CD4-positive, alpha-beta T cell treated with Interleukin-12 subunit alpha and Interleukin-12 subunit beta, for 1 hour (primary cell): ENCODE measurements at regions not wholly inside any gene's neighbourhood (a gene's known extent, or its start where the extent isn't known, plus 50 kb on each side); places are given as distances from the start of the nearest gene placed in this dataset.
"Not testable (repeated sequence)": the region's sequence is repeated elsewhere in the genome, so short reads cannot be mapped to it uniquely, and the experiment has no call there.

ENCODE experiments used
- DNase-seq: peaks from one replicate; pipeline ENCODE4 v3.0.0-alpha.2; 2020

DNA sequence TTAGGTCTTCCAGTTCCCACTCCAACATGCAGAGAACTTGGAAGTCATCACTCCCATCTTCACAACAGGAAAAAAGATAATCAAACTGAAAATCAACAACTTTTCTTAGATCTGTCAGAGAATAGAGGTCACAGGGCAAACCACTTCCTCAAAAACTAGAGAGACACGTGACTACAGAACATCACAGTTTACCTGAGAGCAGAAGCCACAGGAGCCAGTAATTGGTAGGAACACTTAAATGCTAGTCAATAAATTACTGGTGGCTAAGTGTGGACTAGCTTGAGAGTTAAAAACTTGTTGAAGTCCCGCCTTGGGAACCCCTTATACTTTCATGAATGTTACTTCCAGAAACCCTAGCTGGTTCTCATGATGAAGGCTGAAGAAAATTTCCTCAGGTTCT lies 81.1 kb downstream of the THSD1 start:
- DNase-seq, result not testable (repeated sequence)

DNA sequence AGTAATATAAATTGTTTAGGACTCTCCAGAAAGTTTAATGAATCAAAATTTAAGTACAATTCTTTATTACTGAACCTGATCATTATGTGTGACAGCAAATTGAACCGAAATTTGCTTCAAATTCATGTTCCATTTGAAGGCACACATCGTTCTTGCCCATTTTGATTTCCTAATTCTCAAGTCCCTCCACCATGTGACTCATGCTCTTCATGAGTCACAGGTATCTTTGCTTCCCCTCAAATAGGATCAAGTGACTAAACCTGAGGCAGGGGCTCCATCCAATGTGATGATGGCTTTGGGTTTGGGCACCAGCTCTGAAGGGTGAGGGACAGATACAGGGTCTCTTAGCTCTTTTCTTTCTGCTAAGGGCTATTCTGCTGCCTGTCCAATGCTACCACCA lies 86.1 kb downstream of the THSD1 start:
- DNase-seq, result no peak

DNA sequence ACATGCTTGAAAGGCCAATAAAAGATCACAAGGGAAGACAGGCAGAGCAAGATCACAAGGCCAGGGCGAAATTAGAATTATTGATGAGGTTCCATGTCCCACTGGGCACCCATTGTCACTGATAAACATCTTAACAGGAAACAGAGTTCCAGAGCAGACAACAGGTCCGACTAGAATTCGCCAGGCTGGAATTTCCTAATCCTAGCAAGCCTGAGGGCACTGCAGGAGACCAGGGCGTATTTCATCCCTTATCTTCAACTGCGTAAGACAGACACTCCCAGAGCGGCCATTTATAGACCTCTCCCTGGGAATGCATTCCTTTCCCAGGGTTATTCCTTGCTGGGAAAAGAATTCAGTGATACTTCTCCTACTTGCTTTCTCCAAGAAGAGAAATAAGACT lies 96.1 kb downstream of the THSD1 start:
- DNase-seq, result not testable (repeated sequence)

DNA sequence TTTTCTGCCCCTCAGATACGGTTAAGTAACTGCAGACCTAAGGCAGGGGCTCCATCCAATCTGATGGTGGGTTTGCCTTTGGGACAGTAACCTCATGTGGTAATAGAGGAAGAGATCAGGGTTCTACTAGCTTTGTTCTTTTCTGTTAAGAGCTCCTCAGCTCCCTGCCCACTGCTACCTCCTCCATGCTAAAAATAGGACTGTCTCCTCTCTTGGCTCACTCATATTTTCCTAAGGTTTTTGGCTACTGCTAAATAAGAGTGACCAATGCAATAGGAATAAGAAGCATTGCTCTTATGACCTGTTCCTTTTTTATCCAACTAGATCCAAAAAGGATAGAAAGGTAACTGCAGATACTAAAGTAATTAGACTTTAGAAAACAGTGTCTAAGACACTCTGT lies 99.6 kb downstream of the THSD1 start:
- not testable (repeated sequence) for DNase-seq

DNA sequence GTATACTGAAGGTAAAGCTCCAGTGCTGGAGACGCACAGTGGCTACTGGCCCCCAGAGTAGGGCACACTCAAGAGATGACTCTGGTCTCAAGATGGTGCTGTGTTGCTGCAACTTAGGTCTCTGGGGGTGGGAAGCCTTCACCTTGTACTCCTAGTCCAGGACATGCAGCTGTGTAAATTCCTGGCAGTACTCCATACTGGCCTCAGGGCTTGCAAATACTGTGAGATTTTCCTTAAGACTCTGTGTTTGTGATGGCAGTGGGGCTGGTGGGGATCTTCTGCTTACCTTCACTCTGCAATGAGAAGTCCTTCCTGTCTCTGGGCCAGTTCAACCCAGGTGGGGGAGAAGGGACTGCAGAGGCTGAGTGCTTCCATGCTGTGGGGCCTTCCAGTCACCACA lies 102.9 kb downstream of the THSD1 start:
- not testable (repeated sequence) for DNase-seq

DNA sequence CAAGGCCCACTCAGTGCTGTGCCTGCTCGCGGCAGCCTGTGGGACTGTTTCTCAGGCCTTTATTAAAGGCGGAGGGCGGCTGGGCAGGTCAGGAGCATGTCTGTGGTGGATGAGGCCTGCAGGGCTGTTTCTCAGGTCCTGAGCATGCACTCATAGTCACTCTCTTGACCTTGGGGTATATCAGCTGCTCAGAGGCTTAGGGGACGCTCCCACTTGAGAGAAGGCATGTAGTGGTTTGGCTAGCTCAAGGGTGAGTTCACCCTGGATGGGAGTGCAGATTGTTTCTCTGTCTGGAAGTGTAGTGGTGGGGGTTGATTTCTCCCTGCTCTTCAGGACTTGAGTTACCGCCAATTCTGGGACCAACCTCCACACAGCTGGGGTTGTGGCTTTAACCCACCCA lies 103.3 kb downstream of the THSD1 start:
- not testable (repeated sequence) for DNase-seq

DNA sequence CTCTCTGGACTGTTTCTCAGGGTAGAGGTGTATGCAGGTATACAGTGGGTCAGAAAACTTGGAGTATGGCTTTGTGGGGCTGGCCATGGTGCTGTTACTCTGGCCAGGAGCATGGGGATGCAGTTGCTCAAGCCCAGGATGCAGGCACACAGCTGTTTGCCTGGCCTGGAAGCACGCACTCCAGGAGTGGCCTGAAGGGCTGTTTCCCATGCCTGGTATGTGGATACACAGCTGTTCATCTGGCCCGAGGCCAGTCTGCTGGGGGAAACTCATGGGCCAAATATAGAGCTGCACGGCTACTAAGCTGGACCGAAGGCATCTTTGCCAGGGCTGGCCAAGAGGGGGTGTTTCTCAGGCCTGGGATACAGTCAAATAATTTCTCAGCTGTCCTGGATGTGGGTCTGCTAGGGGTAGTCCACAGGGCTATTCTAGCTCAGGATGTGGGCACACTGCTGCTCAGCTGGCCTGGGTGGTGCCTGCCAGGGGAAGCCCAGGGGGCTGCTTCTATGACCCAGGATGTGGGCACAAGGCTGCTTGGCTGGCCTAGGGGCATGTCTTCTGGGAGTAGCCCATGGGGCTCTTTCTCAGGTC lies 104.1 kb downstream of the THSD1 start:
- DNase-seq, result not testable (repeated sequence)

DNA sequence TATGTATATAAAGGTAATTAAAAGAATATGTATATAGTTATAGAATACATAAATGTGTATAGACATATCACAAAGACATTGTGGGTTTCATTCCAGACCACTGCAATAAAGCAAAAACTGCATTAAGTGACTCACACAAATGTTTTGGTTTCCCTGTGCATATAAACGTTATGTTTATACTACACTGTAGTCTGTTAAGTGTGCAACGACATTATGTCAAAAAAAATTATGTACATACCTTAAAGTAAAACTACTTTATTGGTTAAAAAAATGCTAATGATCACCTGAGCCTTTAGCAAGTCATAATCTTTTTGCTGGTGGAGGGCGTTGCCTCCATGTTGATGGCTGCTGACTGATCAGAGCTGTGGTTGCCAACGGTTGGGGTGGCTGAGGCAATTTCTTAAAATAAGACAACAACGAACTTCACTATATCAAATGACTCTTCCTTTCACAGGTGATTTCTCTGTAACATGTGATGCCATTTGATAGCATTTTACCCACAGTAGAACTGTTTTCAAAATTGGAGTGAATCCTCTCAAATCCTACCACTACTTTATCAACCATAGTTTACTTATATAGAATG lies 107.8 kb downstream of the THSD1 start:
- not testable (repeated sequence) for DNase-seq

DNA sequence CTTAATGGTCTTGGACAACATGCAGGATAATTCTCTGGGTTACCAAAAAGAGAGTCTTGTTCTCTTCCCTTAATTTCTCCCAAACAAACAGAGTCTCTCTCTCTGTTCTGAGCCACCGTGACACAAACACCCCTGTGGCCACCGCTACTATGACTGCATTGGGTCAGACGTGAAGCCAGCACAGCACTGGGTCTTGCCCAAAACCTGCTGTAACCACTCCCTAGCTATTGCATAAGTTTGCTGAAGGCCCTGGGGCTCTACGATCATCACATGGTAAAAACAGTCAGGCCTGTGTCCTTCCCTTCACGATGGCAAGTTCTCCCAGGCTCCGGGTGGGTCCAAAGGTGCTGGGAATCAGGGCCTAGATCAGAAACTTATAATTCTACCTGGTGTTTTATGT lies 117.1 kb downstream of the THSD1 start:
- not testable (repeated sequence) for DNase-seq

DNA sequence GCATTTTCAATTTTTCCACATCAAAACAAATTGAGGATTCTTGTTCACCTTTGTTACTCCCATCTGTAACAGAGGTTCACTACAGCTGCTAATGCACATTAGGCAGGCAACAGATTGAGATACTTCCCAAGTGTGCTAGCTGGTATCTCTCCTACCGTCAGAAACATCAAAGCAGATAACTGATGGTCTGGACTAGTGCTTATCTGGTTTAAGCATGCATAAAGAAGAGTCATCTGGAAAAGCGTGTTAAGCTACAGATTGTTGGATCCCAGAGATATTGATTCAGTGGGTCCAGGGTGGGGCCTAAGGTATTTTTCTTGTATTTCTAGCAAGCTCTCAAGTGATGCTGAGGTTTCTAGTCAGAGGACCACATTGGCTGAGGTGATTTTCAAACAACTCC lies 122.0 kb upstream of the NEK3 start:
- DNase-seq, result not testable (repeated sequence)

DNA sequence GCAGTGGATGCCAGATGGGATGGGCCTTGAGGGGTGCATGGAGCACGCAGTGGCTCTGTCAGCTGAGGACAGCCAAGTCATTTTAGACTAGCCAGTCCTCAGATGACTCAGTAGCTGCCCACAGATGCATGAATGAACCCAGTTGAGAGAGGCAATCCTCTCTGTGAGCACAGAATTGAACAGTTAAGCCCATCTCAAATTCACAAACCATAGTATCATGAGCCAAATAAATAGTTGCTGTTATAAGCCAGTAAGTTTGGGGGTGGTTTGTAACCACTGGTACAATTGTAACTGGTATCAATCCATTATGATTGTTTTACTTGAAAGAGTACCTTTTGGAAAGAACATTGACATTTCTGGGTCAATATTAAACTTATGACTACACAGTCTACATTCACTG lies 120.0 kb upstream of the NEK3 start:
- not testable (repeated sequence) for DNase-seq

DNA sequence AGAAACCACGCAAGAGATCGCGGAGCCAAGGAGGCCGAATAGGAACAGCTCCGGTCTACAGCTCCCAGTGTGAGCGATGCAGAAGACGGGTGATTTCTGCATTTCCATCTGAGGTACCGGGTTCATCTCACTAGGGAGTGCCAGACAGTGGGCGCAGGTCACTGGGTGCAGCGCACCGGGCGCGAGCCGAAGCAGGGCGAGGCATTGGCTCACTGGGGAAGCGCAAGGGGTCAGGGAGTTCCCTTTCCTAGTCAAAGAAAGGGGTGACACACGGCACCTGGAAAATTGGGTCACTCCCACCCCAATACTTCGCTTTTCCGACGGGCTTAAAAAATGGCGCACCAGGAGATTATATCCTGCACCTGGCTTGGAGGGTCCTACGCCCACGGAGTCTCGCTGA lies 94.9 kb upstream of the NEK3 start:
- not testable (repeated sequence) for DNase-seq

DNA sequence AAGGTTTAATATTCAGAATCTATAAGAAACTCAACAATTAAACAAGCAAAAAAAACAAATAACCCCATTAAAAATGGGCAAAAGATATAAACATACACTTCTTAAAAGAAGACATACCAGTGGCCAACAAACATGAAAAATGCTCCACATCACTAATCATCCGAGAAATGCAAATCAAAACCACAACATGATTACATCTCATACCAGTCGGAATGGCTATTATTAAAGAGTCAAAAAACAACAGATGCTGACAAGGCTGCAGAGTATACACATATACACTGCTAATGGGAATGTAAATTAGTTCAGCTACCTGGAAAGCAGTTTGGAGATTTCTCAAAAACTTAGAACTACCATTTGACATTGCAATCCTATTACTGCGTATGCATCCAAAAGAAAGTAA lies 81.4 kb upstream of the NEK3 start:
- not testable (repeated sequence) for DNase-seq

DNA sequence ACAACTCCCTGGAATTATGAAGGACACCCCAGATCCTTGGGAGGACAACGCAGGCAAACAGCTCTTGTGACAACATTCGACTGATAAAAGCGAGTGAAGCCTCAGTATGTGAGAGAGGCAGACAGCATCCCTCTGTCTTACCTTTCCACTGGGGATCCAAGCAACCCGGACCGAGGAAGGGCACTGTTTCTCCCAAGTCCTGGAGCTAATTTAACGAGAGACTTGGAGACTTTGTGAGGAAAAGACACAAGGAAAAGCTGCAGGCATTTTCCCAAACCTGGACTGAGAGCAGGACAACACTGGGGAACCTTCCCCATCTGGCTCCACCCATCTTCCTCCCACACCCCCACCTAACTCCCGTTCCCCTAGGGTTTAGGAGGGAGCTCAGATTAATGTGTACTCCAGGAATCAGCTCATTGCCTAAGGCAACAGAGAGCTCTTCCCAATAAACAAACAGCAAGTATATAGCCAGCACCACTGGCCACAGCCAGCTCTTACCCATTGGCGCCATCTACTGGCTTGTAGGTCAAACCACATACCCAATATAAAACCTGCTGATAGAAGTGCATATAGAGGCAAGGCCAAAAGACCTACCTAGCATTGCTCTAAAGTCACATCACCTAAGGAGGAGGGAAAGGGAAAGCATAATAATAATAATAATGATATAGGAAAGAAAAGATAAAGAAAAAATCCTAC lies 76.7 kb upstream of the NEK3 start:
- peak; percentile 64 for DNase-seq

DNA sequence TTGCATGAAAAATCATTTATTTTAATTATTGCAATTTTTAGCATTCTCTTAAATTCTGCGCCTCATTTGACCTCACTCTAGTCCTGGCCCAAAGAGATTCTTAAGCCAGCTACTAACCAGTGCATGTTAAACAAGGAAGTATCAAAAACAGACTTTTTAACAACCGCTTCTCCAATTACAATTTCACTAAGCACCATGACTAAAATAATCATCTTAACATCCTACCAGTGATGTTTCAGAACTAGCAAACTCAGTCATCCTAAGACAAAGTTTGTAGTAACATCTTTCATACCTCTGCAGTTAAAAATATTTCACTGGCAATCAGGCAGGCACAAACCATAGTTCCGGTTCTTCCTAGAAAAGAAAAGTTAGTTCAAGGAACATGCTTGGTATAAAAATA lies 75.5 kb upstream of the NEK3 start:
- DNase-seq, result not testable (repeated sequence)

DNA sequence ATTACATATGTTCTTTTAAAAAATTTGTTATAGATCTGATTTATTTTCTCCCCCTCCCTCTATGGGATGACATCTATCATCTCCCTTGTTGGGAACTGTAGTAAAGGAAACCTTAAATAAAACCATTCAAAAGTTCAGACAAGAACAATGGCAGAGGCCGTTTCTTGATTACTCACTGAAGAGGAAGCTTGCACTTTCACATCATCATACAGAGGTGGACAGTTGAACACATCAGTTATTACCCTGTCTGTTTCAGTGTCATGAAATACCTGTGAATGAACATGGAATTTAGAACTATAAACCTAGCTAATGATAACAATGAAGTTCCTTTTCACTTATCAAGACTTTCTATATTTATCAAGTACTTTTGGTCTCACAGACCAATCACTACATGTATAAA lies 63.7 kb upstream of the NEK3 start:
- not testable (repeated sequence) for DNase-seq

DNA sequence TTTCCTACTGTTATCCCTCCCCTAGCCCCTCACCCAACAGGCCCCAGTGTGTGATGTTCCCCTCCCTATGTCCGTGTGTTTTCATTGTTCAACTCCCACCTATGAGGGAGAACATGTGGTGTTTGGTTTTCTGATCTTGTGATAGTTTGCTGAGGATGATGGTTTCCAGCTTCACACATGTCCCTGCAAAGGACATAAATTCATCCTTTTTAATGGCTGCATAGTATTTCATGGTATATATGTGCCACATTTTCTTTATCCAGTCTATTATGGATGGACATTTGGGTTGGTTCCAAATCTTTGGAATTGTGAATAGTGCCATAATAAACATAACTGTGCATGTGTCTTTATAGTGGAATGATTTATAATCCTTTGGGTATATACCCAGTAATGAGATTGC lies 54.5 kb upstream of the NEK3 start:
- DNase-seq, result not testable (repeated sequence)

DNA sequence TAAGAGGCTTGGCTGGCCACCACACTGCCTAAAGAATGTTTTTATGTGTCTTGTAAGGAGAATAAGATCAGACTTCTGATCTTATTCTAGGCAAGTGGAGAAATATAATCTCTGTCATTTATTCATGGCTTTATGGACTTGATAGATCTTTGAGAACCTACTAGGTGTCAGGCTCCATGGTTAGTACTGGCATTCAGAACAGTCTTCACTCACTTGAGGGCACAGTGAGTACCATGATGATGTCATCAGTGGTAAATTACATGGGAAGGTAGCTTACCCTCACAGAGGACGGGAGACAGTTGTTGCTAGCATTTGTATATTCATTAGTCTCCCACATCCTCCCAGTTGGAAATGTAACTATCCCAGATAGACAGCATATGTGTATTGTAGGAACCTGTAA lies 53.5 kb upstream of the NEK3 start:
- not testable (repeated sequence) for DNase-seq

DNA sequence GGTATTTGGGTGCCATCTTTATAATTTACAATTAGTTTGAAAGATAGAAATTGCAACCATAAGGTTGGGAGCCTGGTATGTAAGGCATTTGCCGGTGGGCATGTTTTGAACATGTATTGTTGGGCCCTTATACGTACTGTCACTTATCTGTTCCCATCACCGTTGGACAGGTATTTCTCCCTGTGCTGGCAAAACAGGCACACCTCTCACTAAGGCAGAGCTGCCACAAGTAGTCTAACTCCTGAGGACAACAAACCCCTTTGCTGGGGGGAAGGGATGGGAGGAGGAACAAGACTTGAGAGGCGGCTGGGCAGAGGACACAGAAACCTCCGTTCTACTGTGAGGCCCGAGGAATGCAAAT lies 52.0 kb upstream of the NEK3 start:
- DNase-seq, result not testable (repeated sequence)

DNA sequence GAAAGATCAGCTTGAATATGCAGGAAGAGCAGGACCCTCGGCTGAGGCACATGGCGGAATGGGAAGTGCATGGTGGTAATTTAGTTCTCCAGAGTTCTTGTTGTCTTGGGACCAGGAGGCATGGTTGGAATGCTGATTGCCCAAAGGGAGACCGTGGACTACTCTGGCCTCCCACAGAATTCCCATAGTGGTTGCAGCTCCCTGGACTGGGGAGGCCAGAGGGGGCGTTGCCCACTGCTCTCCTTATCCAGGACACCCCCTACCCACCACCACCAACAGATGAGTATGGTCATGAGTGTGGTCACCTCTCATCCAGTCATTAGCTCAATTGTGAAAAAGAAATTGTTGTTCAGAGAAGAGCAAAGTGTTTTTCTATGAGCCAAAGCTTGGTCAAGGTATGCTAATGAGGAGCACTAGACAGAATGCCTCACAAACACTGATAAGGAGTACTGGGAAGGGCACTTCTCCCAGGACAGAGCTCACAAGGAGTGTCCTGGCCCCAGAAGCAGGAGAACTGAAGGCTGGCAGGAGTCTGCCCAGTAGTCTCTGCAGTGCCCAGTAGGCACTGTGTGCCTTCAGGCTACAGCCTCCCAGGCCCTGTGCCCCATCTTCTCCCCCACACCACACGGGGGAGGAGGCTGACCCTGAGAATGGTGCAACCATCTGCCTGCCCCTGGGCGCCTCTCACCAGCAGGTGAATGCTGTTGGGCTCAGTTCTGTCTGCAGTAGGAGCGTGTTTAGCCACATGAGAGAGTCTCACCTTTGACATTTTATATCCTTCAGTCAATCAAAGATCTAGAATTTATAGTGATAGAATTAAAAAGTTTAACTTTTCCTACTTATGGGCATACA lies 51.4 kb upstream of the NEK3 start:
- DNase-seq, result not testable (repeated sequence)
